Endothelial cell of umbilical vein (primary cell): ENCODE measurements at regions not wholly inside any gene's neighbourhood (a gene's known extent, or its start where the extent isn't known, plus 50 kb on each side); places are given as distances from the start of the nearest gene placed in this dataset.

Source experiments
- BruUV-seq: library from RNA; stranded (reverse); fragments of 400-500 nt; replicated peaks from 2 replicates; lab custom pipeline; 2021; lab: Mats Ljungman, UMichigan
- CTCF ChIA-PET: fragments of 300-600, 350-600 bp; sonication (Branson Sonifier 250); formaldehyde crosslinking; loops from one replicate; lab custom pipeline; 2021; ENCODE audit warnings: antibody characterized with exemption, inconsistent platforms; lab: Charles Lee
- POLR2A ChIA-PET: fragments of 300-600, 350-600 bp; sonication (Branson Sonifier 250); formaldehyde crosslinking; loops from one replicate; lab custom pipeline; 2021; ENCODE audit warnings: antibody characterized with exemption, inconsistent platforms; lab: Charles Lee
- DNase-seq: peaks from one replicate; pipeline ENCODE4 v3.0.0-alpha.2; 2011; ENCODE audit warnings: low read depth, low spot score
- FAIRE-seq: peaks from 2 replicates; lab custom pipeline; 2011; peaks lifted over from hg19 to GRCh38; lab: Jason Lieb, UNC
- H2AFZ ChIP-seq: 2 replicates; pipeline ENCODE4 v1.6.0; 2012; ENCODE audit warnings: low read depth, low read length, control low read depth, inconsistent platforms
- H3K27ac ChIP-seq: 2 replicates; pipeline ENCODE4 v1.5.1; 2011; ENCODE audit warnings: low read depth, mild to moderate bottlenecking, control low read depth, low read length, moderate library complexity; ENCODE audit not compliant: insufficient read depth
- H3K27me3 ChIP-seq, 2 experiments: 2 replicates each; pipeline versions ENCODE4 v1.6.0 to v1.6.1; 2011; ENCODE audit warnings: low read length in 2 of 2, mixed read lengths in 1 of 2; ENCODE audit not compliant: control insufficient read depth in 2 of 2, insufficient read depth in 2 of 2
- H3K36me3 ChIP-seq, 2 experiments: 2 replicates in 1 of 2; 3 replicates in 1 of 2; pipeline ENCODE4 v1.5.1; 2011; ENCODE audit warnings: low read length in 2 of 2, mild to moderate bottlenecking in 1 of 2, moderate library complexity in 1 of 2; ENCODE audit not compliant: control insufficient read depth in 2 of 2, insufficient read depth in 2 of 2; ENCODE audit errors: extremely low read depth in 1 of 2
- H3K4me1 ChIP-seq: 3 replicates; pipeline ENCODE4 v1.5.1; 2011; ENCODE audit warnings: mild to moderate bottlenecking, low read length; ENCODE audit not compliant: control insufficient read depth, insufficient read depth; ENCODE audit errors: extremely low read depth
- H3K4me2 ChIP-seq: 2 replicates; pipeline ENCODE4 v1.6.1; 2011; ENCODE audit warnings: low read length, control low read depth, mixed read lengths; ENCODE audit not compliant: insufficient read depth
- H3K4me3 ChIP-seq, 3 experiments: fragments of 200-600 bp in 1 of 3; sonication (generic), shearing (Covaris generic) in 1 of 3; replicated peaks in 1 of 3; 2 replicates each; pipeline ENCODE4 v1.5.1; 2011 to 2016; ENCODE audit warnings: control low read depth in 3 of 3, low read length in 3 of 3, mild to moderate bottlenecking in 2 of 3, inconsistent platforms in 1 of 3, low read depth in 1 of 3, moderate library complexity in 1 of 3; ENCODE audit not compliant: insufficient read depth in 1 of 3
- H3K79me2 ChIP-seq: 2 replicates; pipeline ENCODE4 v1.6.0; 2012; ENCODE audit warnings: low read length, inconsistent platforms; ENCODE audit not compliant: control insufficient read depth, insufficient read depth
- H3K9ac ChIP-seq: replicated peaks from 2 replicates; pipeline ENCODE3; 2011; ENCODE audit warnings: low read length, control low read depth; ENCODE audit not compliant: insufficient read depth; ENCODE audit errors: extremely low read depth
- H3K9me1 ChIP-seq: replicated peaks from 3 replicates; pipeline ENCODE4 v1.6.0; 2011; ENCODE audit warnings: mild to moderate bottlenecking, low read length; ENCODE audit not compliant: control insufficient read depth, insufficient read depth; ENCODE audit errors: extremely low read depth
- H3K9me3 ChIP-seq: replicated peaks from 2 replicates; pipeline ENCODE4 v1.5.1; 2012; ENCODE audit warnings: low read length, inconsistent platforms; ENCODE audit not compliant: control insufficient read depth, insufficient read depth
- H4K20me1 ChIP-seq: replicated peaks from 2 replicates; pipeline ENCODE3; 2011; ENCODE audit warnings: mild to moderate bottlenecking, low read length; ENCODE audit not compliant: control insufficient read depth, insufficient read depth; ENCODE audit errors: extremely low read depth
- EZH2 ChIP-seq: IDR thresholded peaks from 2 replicates; pipeline ENCODE4 v1.6.1; 2012; ENCODE audit warnings: borderline replicate concordance, low read depth, mild to moderate bottlenecking, moderate library complexity, low read length, inconsistent platforms; ENCODE audit not compliant: severe bottlenecking
- FOS ChIP-seq: IDR thresholded peaks from 2 replicates; pipeline ENCODE4 v1.6.1; 2011; ENCODE audit warnings: mild to moderate bottlenecking, low read length, moderate library complexity, borderline replicate concordance; ENCODE audit not compliant: insufficient read depth
- GATA2 ChIP-seq: IDR thresholded peaks from 2 replicates; pipeline ENCODE4 v1.7.0; 2011; ENCODE audit warnings: low read depth, mild to moderate bottlenecking, moderate library complexity, mixed read lengths, low read length; ENCODE audit not compliant: insufficient read length, insufficient read depth
- JUN ChIP-seq: IDR thresholded peaks from 2 replicates; pipeline ENCODE4 v1.6.1; 2011; ENCODE audit warnings: borderline replicate concordance, low read depth; ENCODE audit not compliant: insufficient read length, insufficient read depth
- MAX ChIP-seq: IDR thresholded peaks from 2 replicates; pipeline ENCODE4 v1.6.1; 2011; ENCODE audit not compliant: insufficient read depth, insufficient read length
- MYC ChIP-seq: IDR thresholded peaks from one replicate; pipeline ENCODE4 v1.6.1; 2011; ENCODE audit warnings: mild to moderate bottlenecking, low read depth, low read length
- POLR2A ChIP-seq: IDR thresholded peaks from 2 replicates; pipeline ENCODE4 v1.6.1; 2012; ENCODE audit warnings: low read depth, mild to moderate bottlenecking, control low read depth, low read length
- POLR2AphosphoS5 ChIP-seq: IDR thresholded peaks from 2 replicates; pipeline ENCODE4 v1.6.1; 2012; ENCODE audit warnings: low read depth, mild to moderate bottlenecking, control low read depth, low read length, moderate library complexity; ENCODE audit not compliant: insufficient read depth
- dilution Hi-C: fragments of 300-500 bp; cut with MboI; formaldehyde crosslinking; loops from one replicate; pipeline ENCODE4 v1.15.0; 2019; ENCODE audit warnings: low sequenced_read_pairs; ENCODE audit not compliant: extremely low pct_ligation_motif_present
- intact Hi-C: fragments of 100-400 bp; cut with micrococcal nuclease; formaldehyde crosslinking; loops from one replicate; pipeline ENCODE4 v1.10.0; 2022
- TF ChIP-seq, protein P1 (sequence below), 2 donors: IDR thresholded peaks; 1 replicate in 1 of 2; 2 replicates in 1 of 2; pipeline ENCODE4 v1.5.1; 2011; ENCODE audit warnings: low read length in 2 of 2, mild to moderate bottlenecking in 2 of 2, moderate library complexity in 2 of 2, control low read depth in 1 of 2, inconsistent platforms in 1 of 2, low read depth in 1 of 2; ENCODE audit not compliant: insufficient read depth in 1 of 2; ENCODE audit errors: extremely low read depth in 1 of 2

DNA sequence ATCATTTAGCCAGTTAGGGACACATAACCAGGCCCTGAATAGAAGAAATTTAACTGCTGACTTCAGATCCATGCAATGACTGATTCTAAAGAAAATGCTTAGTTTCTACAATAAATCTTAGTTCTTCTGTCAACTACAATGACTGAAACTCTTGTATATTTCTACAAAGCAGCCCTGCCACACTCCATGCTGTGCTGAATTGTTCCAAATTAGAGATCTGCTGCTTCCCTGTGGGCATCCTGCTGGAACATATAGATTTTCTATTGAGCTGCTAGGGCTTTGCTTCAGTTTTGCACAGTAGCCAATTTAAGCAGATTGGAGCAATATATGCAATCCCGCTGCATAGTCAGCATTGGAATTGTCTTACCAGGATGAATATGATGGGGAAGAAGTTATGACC lies 312.8 kb upstream of the SMIM31 start:
- intact Hi-C loops, result no loop called here
- Histone ChIP-seq H3K27me3 (no peaks in the 10 kb centered on the region), H3K79me2 (no peaks in the 10 kb centered on the region), H3K9me3 (peaks cover 3% of the 10 kb centered on the region), H3K4me2 (no peak overlapping the region), H3K4me3 (no peak overlapping the region), H3K36me3 (no peaks in the 10 kb centered on the region), H3K9me1 (no peaks in the 10 kb centered on the region), H4K20me1 (no peaks in the 10 kb centered on the region), H2AFZ (no peak overlapping the region), H3K9ac (no peak overlapping the region), H3K4me1 (no peaks in the 10 kb centered on the region), H3K27ac (no peak overlapping the region)
- ChIA-PET CTCF (no interaction called here), POLR2A (no interaction called here)
- FAIRE-seq, result no peak
- dilution Hi-C loops, result no loop called here
- DNase-seq, result no peak
- BruUV-seq, result no TSS peak
- TF ChIP-seq FOS (no peak), EZH2 (no peak), MYC (no peak), POLR2A (no peak), GATA2 (no peak), JUN (no peak), POLR2AphosphoS5 (no peak), MAX (no peak)
- TF ChIP-seq, protein P1, sequence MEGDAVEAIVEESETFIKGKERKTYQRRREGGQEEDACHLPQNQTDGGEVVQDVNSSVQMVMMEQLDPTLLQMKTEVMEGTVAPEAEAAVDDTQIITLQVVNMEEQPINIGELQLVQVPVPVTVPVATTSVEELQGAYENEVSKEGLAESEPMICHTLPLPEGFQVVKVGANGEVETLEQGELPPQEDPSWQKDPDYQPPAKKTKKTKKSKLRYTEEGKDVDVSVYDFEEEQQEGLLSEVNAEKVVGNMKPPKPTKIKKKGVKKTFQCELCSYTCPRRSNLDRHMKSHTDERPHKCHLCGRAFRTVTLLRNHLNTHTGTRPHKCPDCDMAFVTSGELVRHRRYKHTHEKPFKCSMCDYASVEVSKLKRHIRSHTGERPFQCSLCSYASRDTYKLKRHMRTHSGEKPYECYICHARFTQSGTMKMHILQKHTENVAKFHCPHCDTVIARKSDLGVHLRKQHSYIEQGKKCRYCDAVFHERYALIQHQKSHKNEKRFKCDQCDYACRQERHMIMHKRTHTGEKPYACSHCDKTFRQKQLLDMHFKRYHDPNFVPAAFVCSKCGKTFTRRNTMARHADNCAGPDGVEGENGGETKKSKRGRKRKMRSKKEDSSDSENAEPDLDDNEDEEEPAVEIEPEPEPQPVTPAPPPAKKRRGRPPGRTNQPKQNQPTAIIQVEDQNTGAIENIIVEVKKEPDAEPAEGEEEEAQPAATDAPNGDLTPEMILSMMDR (IDR thresholded peaks at IDR 0.05; ENCODE audit: extremely low read depth in 1 of 2, insufficient read depth in 1 of 2, low read depth in 1 of 2, low read length in 2 of 2), result no peak
